HepG2 (cell line): ENCODE measurements at regions not wholly inside any gene's neighbourhood (a gene's known extent, or its start where the extent isn't known, plus 50 kb on each side); places are given as distances from the start of the nearest gene placed in this dataset.

Experiments used
- ATAC-seq: fragments of 200-7000 bp; cut with Tn5 transposase; 3 replicates; pipeline ENCODE4 v1.9.1; 2020; ENCODE audit warnings: mild to moderate bottlenecking, moderate library complexity
- BruUV-seq: library from RNA; stranded (reverse); fragments of 400-500 nt; replicated peaks from 2 replicates; lab custom pipeline; 2021; lab: Mats Ljungman, UMichigan
- CTCF ChIA-PET: fragments of 300-600 bp; formaldehyde crosslinking; extraction: SDS; loops from one replicate; lab custom pipeline; 2021; ENCODE audit warnings: low total read pairs, inconsistent platforms, low intra/inter-chr PET ratio; lab: Yijun Ruan, JAX
- POLR2A ChIA-PET: fragments of 350-600 bp; sonication (Branson Sonifier 250); formaldehyde crosslinking; loops from one replicate; lab custom pipeline; 2020; ENCODE audit warnings: antibody characterized with exemption, inconsistent platforms; lab: Yijun Ruan, JAX
- DNase-seq: peaks from one replicate; pipeline ENCODE4 v3.0.0-alpha.2; 2015; ENCODE audit warnings: low spot score
- FAIRE-seq: peaks from 3 replicates; lab custom pipeline; 2011; peaks lifted over from hg19 to GRCh38; lab: Jason Lieb, UNC
- H2AFZ ChIP-seq: one replicate; pipeline ENCODE4 v1.6.1; 2011; ENCODE audit warnings: low read length, inconsistent platforms
- H3K27ac ChIP-seq: fragments of 300-600 bp; 3 replicates; pipeline ENCODE4 v1.8.0; 2011; ENCODE audit warnings: mixed run types, mild to moderate bottlenecking, mixed read lengths, low read length, inconsistent platforms; ENCODE audit not compliant: insufficient read depth; ENCODE audit errors: extremely low read length
- H3K27me3 ChIP-seq, 2 experiments: fragments of 200-600 bp in 1 of 2; 2 replicates in 1 of 2; 3 replicates in 1 of 2; pipeline versions ENCODE4 v1.6.0 to v1.8.0; 2011; ENCODE audit warnings: low read length in 2 of 2, mild to moderate bottlenecking in 2 of 2, moderate library complexity in 2 of 2, inconsistent platforms in 1 of 2; ENCODE audit not compliant: insufficient read depth in 2 of 2, control insufficient read depth in 1 of 2
- H3K36me3 ChIP-seq, 2 experiments: fragments of 200-600 bp in 1 of 2; replicated peaks in 1 of 2; 2 replicates in 1 of 2; 3 replicates in 1 of 2; pipeline versions ENCODE4 v1.5.1 to v1.8.0; 2011; ENCODE audit warnings: low read length in 2 of 2, inconsistent platforms in 1 of 2; ENCODE audit not compliant: insufficient read depth in 2 of 2, control insufficient read depth in 1 of 2
- H3K4me1 ChIP-seq: 2 replicates; pipeline ENCODE4 v1.5.1; 2012; ENCODE audit warnings: low read length, inconsistent platforms; ENCODE audit not compliant: insufficient read depth
- H3K4me2 ChIP-seq: 2 replicates; pipeline ENCODE4 v1.6.0; 2011; ENCODE audit warnings: low read depth, low read length, inconsistent platforms
- H3K4me3 ChIP-seq, 3 experiments: fragments of 200-600 bp in 1 of 3; sonication (generic), shearing (Covaris generic) in 1 of 3; replicated peaks in 1 of 3; 2 replicates each; pipeline ENCODE4 v1.5.1; 2011 to 2016; ENCODE audit warnings: low read length in 3 of 3, inconsistent platforms in 2 of 3, low read depth in 2 of 3, mild to moderate bottlenecking in 2 of 3, control low read depth in 1 of 3, mixed read lengths in 1 of 3; ENCODE audit not compliant: insufficient read depth in 1 of 3
- H3K79me2 ChIP-seq: one replicate; pipeline ENCODE4 v1.6.1; 2011; ENCODE audit warnings: low read length, inconsistent platforms; ENCODE audit not compliant: insufficient read depth
- H3K9ac ChIP-seq: 2 replicates; pipeline ENCODE4 v1.6.0; 2011; ENCODE audit warnings: mild to moderate bottlenecking, low read depth, low read length, inconsistent platforms; ENCODE audit not compliant: insufficient read depth
- H3K9me3 ChIP-seq: 2 replicates; pipeline ENCODE4 v1.5.1; 2012; ENCODE audit warnings: mild to moderate bottlenecking, low read length
- H4K20me1 ChIP-seq: 2 replicates; pipeline ENCODE4 v1.6.0; 2011; ENCODE audit warnings: inconsistent platforms, mild to moderate bottlenecking, low read length, moderate library complexity; ENCODE audit not compliant: insufficient read depth
- CBFB ChIP-seq: sonication (generic); formaldehyde crosslinking; IDR thresholded peaks from 2 replicates; pipeline ENCODE4 v1.4.0; 2020; ENCODE audit warnings: missing genetic modification reagents
- CHCHD3 ChIP-seq: sonication (generic); formaldehyde crosslinking; IDR thresholded peaks from 2 replicates; pipeline ENCODE4 v1.8.0; 2022; ENCODE audit warnings: mild to moderate bottlenecking, missing genetic modification reagents, moderate library complexity
- CREM ChIP-seq, 2 experiments: sonication (generic) in 1 of 2; formaldehyde crosslinking in 1 of 2; IDR thresholded peaks; 2 replicates each; pipeline versions ENCODE4 v1.4.0 to v1.6.1; 2016 to 2020; ENCODE audit warnings: antibody characterized with exemption in 1 of 2, mild to moderate bottlenecking in 1 of 2, missing genetic modification reagents in 1 of 2
- GATAD1 ChIP-seq: IDR thresholded peaks from 2 replicates; pipeline ENCODE4 v1.6.1; 2016; ENCODE audit warnings: missing genetic modification reagents, missing compliant biosample characterization
- HOXA7 ChIP-seq: sonication (generic); formaldehyde crosslinking; IDR thresholded peaks from 2 replicates; pipeline ENCODE4 v1.8.1; 2022; ENCODE audit warnings: mild to moderate bottlenecking, missing genetic modification reagents, moderate library complexity
- IRF2 ChIP-seq: IDR thresholded peaks from 2 replicates; pipeline ENCODE4 v1.6.1; 2018; ENCODE audit warnings: missing genetic modification reagents, missing compliant biosample characterization
- ISX ChIP-seq: sonication (generic); formaldehyde crosslinking; conservative IDR thresholded peaks from 2 replicates; pipeline ENCODE4 v1.5.0; 2020; ENCODE audit warnings: missing genetic modification reagents
- SMARCC2 ChIP-seq: fragments of 450-650 bp; IDR thresholded peaks from 2 replicates; pipeline ENCODE4 v1.6.1; 2017; ENCODE audit warnings: antibody characterized with exemption, mild to moderate bottlenecking
- ZFP90 ChIP-seq: sonication (generic); formaldehyde crosslinking; IDR thresholded peaks from 2 replicates; pipeline ENCODE4 v1.8.0; 2022; ENCODE audit warnings: missing genetic modification reagents, mild to moderate bottlenecking, inconsistent platforms, borderline replicate concordance
- ZNF33A ChIP-seq: sonication (generic); formaldehyde crosslinking; IDR thresholded peaks from 2 replicates; pipeline ENCODE4 v1.5.1; 2020; ENCODE audit warnings: missing genetic modification reagents, mild to moderate bottlenecking, moderate library complexity, borderline replicate concordance
- ZNF460 ChIP-seq: sonication (generic); formaldehyde crosslinking; IDR thresholded peaks from 2 replicates; pipeline ENCODE4 v1.5.1; 2020; ENCODE audit warnings: missing genetic modification reagents, mild to moderate bottlenecking, borderline replicate concordance
- ZNF496 ChIP-seq: sonication (generic); formaldehyde crosslinking; IDR thresholded peaks from 2 replicates; pipeline ENCODE4 v1.8.1; 2023; ENCODE audit warnings: mild to moderate bottlenecking, moderate library complexity, missing genetic modification reagents; ENCODE audit not compliant: insufficient replicate concordance
- ZNF562 ChIP-seq: sonication (generic); formaldehyde crosslinking; IDR thresholded peaks from 2 replicates; pipeline ENCODE4 v1.8.0; 2022; ENCODE audit warnings: missing genetic modification reagents, borderline replicate concordance
- ZNF747 ChIP-seq: sonication (generic); formaldehyde crosslinking; IDR thresholded peaks from 2 replicates; pipeline ENCODE4 v1.8.1; 2023; ENCODE audit warnings: missing genetic modification reagents, mild to moderate bottlenecking, borderline replicate concordance
- WGBS: methylation state at CpG from one replicate; pipeline ENCODE4 v1.1.6; 2017; ENCODE audit warnings: low lambda C conversion rate; 5-methylcytosine and 5-hydroxymethylcytosine counted together
- in situ Hi-C: cut with HindIII; loops from 2 replicates; pipeline ENCODE4 v1.10.0; 2017; ENCODE audit warnings: low pct_unique_long_range_greater_than_20kb; ENCODE audit not compliant: extremely low pct_ligation_motif_present
- intact Hi-C: fragments of 100-400 bp; cut with micrococcal nuclease; formaldehyde crosslinking; loops from one replicate; pipeline ENCODE4 v1.10.0; 2022; ENCODE audit not compliant: unreplicated experiment
- TF ChIP-seq, protein P1 (sequence below): IDR thresholded peaks from 2 replicates; pipeline ENCODE4 v1.4.0; 2020; ENCODE audit warnings: mild to moderate bottlenecking, missing genetic modification reagents
- TF ChIP-seq, protein P2 (sequence below): sonication (generic); formaldehyde crosslinking; IDR thresholded peaks from 2 replicates; pipeline ENCODE4 v1.5.1; 2020; ENCODE audit warnings: mild to moderate bottlenecking, missing genetic modification reagents, moderate library complexity
- TF ChIP-seq, protein P3 (sequence below): IDR thresholded peaks from 2 replicates; pipeline ENCODE4 v1.6.1; 2016
- TF ChIP-seq, protein P4 (sequence below), 2 experiments: fragments of 450-650 bp in 1 of 2; sonication (generic) in 1 of 2; formaldehyde crosslinking; IDR thresholded peaks; 2 replicates each; pipeline versions ENCODE4 v1.5.0 to v1.8.0; 2020 to 2022; ENCODE audit warnings: mild to moderate bottlenecking in 1 of 2, missing genetic modification reagents in 1 of 2

DNA sequence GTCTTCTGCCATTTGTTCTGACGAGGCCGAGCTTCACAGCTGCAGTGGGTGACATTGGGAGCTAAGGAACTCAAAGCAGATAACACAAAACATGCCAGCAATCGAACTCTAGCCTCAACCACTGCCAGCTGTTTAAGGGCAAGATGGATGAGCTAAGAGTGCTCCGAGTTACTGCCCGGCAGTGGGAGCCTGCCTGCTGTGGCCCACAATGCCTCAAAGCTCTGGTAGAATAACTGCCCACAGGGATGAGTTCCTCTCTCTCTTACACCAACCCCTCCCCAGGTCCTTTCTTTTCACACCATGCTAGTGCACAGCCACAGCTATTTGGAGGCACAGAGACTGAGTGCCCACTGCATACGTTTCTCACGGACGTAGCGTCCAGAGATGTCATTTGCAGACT, 330.5 kb downstream of the FGF9 start (continued):
- TF ChIP-seq, protein P1, sequence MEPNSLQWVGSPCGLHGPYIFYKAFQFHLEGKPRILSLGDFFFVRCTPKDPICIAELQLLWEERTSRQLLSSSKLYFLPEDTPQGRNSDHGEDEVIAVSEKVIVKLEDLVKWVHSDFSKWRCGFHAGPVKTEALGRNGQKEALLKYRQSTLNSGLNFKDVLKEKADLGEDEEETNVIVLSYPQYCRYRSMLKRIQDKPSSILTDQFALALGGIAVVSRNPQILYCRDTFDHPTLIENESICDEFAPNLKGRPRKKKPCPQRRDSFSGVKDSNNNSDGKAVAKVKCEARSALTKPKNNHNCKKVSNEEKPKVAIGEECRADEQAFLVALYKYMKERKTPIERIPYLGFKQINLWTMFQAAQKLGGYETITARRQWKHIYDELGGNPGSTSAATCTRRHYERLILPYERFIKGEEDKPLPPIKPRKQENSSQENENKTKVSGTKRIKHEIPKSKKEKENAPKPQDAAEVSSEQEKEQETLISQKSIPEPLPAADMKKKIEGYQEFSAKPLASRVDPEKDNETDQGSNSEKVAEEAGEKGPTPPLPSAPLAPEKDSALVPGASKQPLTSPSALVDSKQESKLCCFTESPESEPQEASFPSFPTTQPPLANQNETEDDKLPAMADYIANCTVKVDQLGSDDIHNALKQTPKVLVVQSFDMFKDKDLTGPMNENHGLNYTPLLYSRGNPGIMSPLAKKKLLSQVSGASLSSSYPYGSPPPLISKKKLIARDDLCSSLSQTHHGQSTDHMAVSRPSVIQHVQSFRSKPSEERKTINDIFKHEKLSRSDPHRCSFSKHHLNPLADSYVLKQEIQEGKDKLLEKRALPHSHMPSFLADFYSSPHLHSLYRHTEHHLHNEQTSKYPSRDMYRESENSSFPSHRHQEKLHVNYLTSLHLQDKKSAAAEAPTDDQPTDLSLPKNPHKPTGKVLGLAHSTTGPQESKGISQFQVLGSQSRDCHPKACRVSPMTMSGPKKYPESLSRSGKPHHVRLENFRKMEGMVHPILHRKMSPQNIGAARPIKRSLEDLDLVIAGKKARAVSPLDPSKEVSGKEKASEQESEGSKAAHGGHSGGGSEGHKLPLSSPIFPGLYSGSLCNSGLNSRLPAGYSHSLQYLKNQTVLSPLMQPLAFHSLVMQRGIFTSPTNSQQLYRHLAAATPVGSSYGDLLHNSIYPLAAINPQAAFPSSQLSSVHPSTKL (CRISPR knock-in tag), result no peak

DNA sequence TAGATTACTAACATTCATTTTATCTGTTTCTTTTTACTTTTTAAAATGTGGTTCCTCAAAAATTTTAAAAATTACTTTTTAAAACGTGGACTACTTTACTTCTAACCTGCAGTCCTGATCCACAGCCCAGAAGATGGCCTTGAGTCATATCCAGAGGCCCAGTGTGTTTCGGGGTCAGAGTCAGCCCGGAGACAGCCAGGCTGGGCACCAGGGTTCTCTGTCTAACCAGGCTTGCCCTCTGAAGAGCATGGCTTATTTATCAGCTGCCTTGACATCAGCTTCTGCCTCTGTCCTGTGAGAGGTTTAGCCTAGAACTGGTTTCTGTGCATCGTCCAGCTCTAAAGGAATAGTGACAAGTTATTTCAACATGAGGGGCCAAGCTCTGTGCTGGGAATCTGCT, 332.0 kb downstream of the FGF9 start:
- FAIRE-seq (no peak), DNase-seq (no peak), ATAC-seq (no peak)
- WGBS, result 23% methylated on average over 4 of the region's 4 CpGs
- peaks cover 0 to 4% of the 10 kb centered on the region in 2 experiments; a peak in 3 of 5 replicates for H3K27me3 ChIP-seq
- no peak overlapping the region for H2AFZ ChIP-seq
- H3K27ac ChIP-seq, result no peak overlapping the region
- H3K9ac ChIP-seq, result no peak overlapping the region
- H3K79me2 ChIP-seq, result no peaks in the 10 kb centered on the region
- no peaks in the 10 kb centered on the region for H4K20me1 ChIP-seq
- intact Hi-C loops, result no loop called here
- ChIA-PET POLR2A (no interaction called here), CTCF (no interaction called here)
- no peak overlapping the region for H3K4me3 ChIP-seq
- no peaks in the 10 kb centered on the region for H3K36me3 ChIP-seq
- H3K4me2 ChIP-seq, result no peak overlapping the region
- in situ Hi-C loops, result no loop called here
- BruUV-seq, result no TSS peak
- H3K9me3 ChIP-seq, result no peaks in the 10 kb centered on the region
- no peaks in the 10 kb centered on the region for H3K4me1 ChIP-seq
- TF ChIP-seq CHCHD3 (CRISPR knock-in tag) (no peak), ZNF747 (CRISPR knock-in tag) (no peak), SMARCC2 (no peak), ZNF496 (no peak), HOXA7 (no peak), CREM (IDR thresholded peaks at IDR 0.05) (no peak), CREM (CRISPR knock-in tag; IDR thresholded peaks at IDR 0.05) (no peak), IRF2 (no peak), CBFB (CRISPR knock-in tag) (no peak), GATAD1 (CRISPR knock-in tag) (no peak), ZNF33A (CRISPR knock-in tag) (no peak), ZNF460 (CRISPR knock-in tag) (no peak), ZFP90 (no peak), ISX (CRISPR knock-in tag) (no peak), ZNF562 (CRISPR knock-in tag) (no peak)
- TF ChIP-seq, protein P2, sequence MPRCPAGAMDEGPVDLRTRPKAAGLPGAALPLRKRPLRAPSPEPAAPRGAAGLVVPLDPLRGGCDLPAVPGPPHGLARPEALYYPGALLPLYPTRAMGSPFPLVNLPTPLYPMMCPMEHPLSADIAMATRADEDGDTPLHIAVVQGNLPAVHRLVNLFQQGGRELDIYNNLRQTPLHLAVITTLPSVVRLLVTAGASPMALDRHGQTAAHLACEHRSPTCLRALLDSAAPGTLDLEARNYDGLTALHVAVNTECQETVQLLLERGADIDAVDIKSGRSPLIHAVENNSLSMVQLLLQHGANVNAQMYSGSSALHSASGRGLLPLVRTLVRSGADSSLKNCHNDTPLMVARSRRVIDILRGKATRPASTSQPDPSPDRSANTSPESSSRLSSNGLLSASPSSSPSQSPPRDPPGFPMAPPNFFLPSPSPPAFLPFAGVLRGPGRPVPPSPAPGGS (CRISPR knock-in tag), result no peak
- TF ChIP-seq, protein P3, sequence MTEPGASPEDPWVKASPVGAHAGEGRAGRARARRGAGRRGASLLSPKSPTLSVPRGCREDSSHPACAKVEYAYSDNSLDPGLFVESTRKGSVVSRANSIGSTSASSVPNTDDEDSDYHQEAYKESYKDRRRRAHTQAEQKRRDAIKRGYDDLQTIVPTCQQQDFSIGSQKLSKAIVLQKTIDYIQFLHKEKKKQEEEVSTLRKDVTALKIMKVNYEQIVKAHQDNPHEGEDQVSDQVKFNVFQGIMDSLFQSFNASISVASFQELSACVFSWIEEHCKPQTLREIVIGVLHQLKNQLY, result no peak
- TF ChIP-seq, protein P4, sequence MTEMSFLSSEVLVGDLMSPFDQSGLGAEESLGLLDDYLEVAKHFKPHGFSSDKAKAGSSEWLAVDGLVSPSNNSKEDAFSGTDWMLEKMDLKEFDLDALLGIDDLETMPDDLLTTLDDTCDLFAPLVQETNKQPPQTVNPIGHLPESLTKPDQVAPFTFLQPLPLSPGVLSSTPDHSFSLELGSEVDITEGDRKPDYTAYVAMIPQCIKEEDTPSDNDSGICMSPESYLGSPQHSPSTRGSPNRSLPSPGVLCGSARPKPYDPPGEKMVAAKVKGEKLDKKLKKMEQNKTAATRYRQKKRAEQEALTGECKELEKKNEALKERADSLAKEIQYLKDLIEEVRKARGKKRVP (CRISPR knock-in tag; IDR thresholded peaks at IDR 0.05), result no peak
